GM06990 (cell line): ENCODE measurements at regions not wholly inside any gene's neighbourhood (a gene's known extent, or its start where the extent isn't known, plus 50 kb on each side); places are given as distances from the start of the nearest gene placed in this dataset.

Source experiments
- DNase-seq: peaks from one replicate; pipeline ENCODE4 v3.0.0-alpha.2; 2011; ENCODE audit not compliant: insufficient read length; ENCODE audit errors: extremely low read depth
- H3K27me3 ChIP-seq: replicated peaks from 2 replicates; pipeline ENCODE4 v1.6.0; 2011; ENCODE audit warnings: low read length; ENCODE audit not compliant: control insufficient read depth, insufficient read depth
- H3K36me3 ChIP-seq: 2 replicates; pipeline ENCODE4 v1.5.1; 2011; ENCODE audit warnings: low read length; ENCODE audit not compliant: control insufficient read depth, insufficient read depth
- H3K4me3 ChIP-seq: replicated peaks from 2 replicates; pipeline ENCODE4 v1.5.1; 2011; ENCODE audit warnings: low read depth, mild to moderate bottlenecking, control low read depth, low read length
- CTCF ChIP-seq: IDR thresholded peaks from 2 replicates; pipeline ENCODE4 v1.5.1; 2011; ENCODE audit warnings: low read length, control low read depth, mild to moderate bottlenecking, inconsistent platforms; ENCODE audit not compliant: insufficient read depth, poor library complexity, severe bottlenecking

- no peak for DNase-seq
- Histone ChIP-seq H3K36me3 (no peaks in the 10 kb centered on the region), H3K27me3 (no peaks in the 10 kb centered on the region; the same call in 1 of the 2 replicates), H3K4me3 (no peak overlapping the region)
- no peak for TF ChIP-seq CTCF
These were observed 71.9 kb upstream of the SPATA31E1 start for GRCh38 chr9:87810679-87811178.

DNA sequence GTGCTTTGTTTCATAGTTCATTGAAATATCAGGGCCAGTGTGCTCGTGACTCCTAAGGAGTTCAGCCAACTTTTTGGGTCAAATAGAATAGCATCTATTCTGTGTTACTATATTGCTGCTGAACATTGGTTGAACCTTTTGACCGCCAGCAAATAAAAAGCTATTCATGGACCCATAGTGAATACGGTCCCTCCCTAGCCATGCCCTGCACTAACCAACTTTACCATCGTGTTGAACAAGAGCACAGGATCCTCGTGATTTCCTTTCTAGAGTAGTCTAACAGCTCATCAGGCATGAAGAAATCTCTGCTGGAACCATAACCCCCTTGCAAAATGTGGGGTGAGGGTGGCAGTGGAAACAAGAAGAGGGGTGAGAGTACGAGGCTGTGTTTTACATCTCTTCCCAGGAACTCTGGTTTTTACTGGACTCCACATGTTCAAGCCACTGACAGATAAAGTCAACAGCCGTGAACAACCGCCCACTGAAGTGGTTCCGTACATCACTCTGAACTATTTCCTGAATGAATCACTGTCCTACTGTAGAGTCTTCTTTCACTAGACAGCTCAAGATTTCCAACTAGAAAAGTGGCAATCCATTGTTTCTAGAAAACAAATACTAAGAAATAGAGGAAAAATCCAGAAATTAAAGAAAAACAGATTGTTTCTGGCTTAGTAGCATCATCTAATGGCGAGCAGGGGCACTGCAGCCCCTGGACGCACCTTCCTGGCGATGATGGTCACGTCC lies 70.1 kb upstream of the SPATA31E1 start:
- Histone ChIP-seq H3K27me3 (no peaks in the 10 kb centered on the region; the same call in 1 of the 2 replicates), H3K36me3 (no peaks in the 10 kb centered on the region), H3K4me3 (no peak overlapping the region)
- no peak for DNase-seq
- peak; percentile 93 for TF ChIP-seq CTCF

DNA sequence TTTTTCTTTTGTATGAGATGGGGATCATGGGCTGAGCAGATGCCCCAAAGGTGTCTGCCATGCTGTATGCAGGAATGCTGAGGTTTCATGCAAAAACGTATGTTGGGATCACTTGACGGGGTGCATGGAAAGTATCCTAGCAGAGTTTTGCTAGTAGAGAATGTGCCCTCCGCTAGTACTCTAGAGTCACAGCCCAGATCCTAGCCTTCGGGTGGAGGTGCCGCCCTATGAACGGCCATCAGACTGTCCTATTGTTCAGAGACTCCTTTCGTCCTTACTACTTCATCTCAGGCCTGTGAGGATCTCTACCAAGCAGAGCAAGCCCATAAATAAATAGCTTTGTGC lies 69.6 kb upstream of the SPATA31E1 start:
- DNase-seq = no peak
- H3K36me3 ChIP-seq = no peaks in the 10 kb centered on the region
- TF ChIP-seq CTCF = no peak
- no peaks in the 10 kb centered on the region; the same call in 1 of the 2 replicates for H3K27me3 ChIP-seq
- H3K4me3 ChIP-seq = no peak overlapping the region

GRCh38 chr9:87816036-87816435 lies 66.6 kb upstream of the SPATA31E1 start:
- no peak for DNase-seq
- no peak for TF ChIP-seq CTCF
- Histone ChIP-seq H3K36me3 (no peaks in the 10 kb centered on the region), H3K27me3 (no peaks in the 10 kb centered on the region), H3K4me3 (no peak overlapping the region)

- DNase-seq = no peak
- no peak for TF ChIP-seq CTCF
- H3K27me3 ChIP-seq = no peaks in the 10 kb centered on the region
- H3K36me3 ChIP-seq = no peaks in the 10 kb centered on the region
- H3K4me3 ChIP-seq = no peak overlapping the region
These were observed 64.4 kb upstream of the SPATA31E1 start for GRCh38 chr9:87818308-87818707.

GRCh38 chr9:87824216-87824875 lies 58.3 kb upstream of the SPATA31E1 start:
- no peak for DNase-seq

More at GRCh38 chr9:87824216-87824875, 58.3 kb upstream of the SPATA31E1 start:
- TF ChIP-seq CTCF = no peak
- H3K36me3 ChIP-seq = no peaks in the 10 kb centered on the region
- H3K27me3 ChIP-seq = no peaks in the 10 kb centered on the region; the same call in 1 of the 2 replicates
- H3K4me3 ChIP-seq = no peak overlapping the region
